Tibial nerve (tissue), 4 donors: ENCODE measurements at regions not wholly inside any gene's neighbourhood (a gene's known extent, or its start where the extent isn't known, plus 50 kb on each side); places are given as distances from the start of the nearest gene placed in this dataset.

ENCODE experiments used
- DNase-seq, 2 donors: peaks; one replicate each; pipeline ENCODE4 v3.0.0-alpha.2; 2019; ENCODE audit warnings: low spot score in 2 of 2
- H3K27ac ChIP-seq, 4 donors: fragments of 200-600 bp; sonication (generic) in 3 of 4; one replicate each; pipeline ENCODE4 v1.5.1; 2017 to 2019; ENCODE audit warnings: mild to moderate bottlenecking in 1 of 4
- H3K27me3 ChIP-seq, 2 donors: fragments of 200-600 bp; sonication (generic) in 1 of 2; one replicate each; pipeline versions ENCODE4 v1.5.1 to v1.6.0; 2017 to 2019
- H3K36me3 ChIP-seq, 3 donors: fragments of 200-600 bp; sonication (generic); one replicate each; pipeline ENCODE4 v1.5.1; 2018 to 2019
- H3K4me1 ChIP-seq, 4 donors: fragments of 200-600 bp; sonication (generic) in 3 of 4; one replicate each; pipeline ENCODE4 v1.5.1; 2017 to 2019
- H3K4me3 ChIP-seq, 4 donors: fragments of 200-600 bp; sonication (generic) in 3 of 4; one replicate each; pipeline ENCODE4 v1.5.1; 2017 to 2019; ENCODE audit warnings: mild to moderate bottlenecking in 1 of 4, moderate library complexity in 1 of 4
- H3K9me3 ChIP-seq, 4 donors: fragments of 200-600 bp; sonication (generic) in 3 of 4; one replicate each; pipeline ENCODE4 v1.5.1; 2017 to 2019
- EP300 ChIP-seq, 2 donors: sonication (generic); formaldehyde crosslinking; IDR thresholded peaks; one replicate each; pipeline ENCODE4 v1.6.1; 2017; ENCODE audit warnings: antibody characterized with exemption in 2 of 2, mild to moderate bottlenecking in 1 of 2
- POLR2A ChIP-seq, 2 donors: fragments of 450-650 bp; IDR thresholded peaks; one replicate each; pipeline ENCODE4 v1.6.1; 2017; ENCODE audit warnings: antibody characterized with exemption in 2 of 2, mild to moderate bottlenecking in 2 of 2, moderate library complexity in 2 of 2
- WGBS, 2 donors: methylation state at CpG; one replicate each; pipeline ENCODE4 v1.1.5; 2018; 5-methylcytosine and 5-hydroxymethylcytosine counted together
- TF ChIP-seq, protein P1 (sequence below), 5 experiments: fragments of 200-600 bp in 3 of 5; fragments of 450-650 bp in 2 of 5; sonication (generic) in 3 of 5; IDR thresholded peaks; one replicate each; pipeline ENCODE4 v1.5.1; 2016 to 2019; ENCODE audit warnings: antibody characterized with exemption in 5 of 5, mild to moderate bottlenecking in 3 of 5, moderate library complexity in 2 of 5

DNA sequence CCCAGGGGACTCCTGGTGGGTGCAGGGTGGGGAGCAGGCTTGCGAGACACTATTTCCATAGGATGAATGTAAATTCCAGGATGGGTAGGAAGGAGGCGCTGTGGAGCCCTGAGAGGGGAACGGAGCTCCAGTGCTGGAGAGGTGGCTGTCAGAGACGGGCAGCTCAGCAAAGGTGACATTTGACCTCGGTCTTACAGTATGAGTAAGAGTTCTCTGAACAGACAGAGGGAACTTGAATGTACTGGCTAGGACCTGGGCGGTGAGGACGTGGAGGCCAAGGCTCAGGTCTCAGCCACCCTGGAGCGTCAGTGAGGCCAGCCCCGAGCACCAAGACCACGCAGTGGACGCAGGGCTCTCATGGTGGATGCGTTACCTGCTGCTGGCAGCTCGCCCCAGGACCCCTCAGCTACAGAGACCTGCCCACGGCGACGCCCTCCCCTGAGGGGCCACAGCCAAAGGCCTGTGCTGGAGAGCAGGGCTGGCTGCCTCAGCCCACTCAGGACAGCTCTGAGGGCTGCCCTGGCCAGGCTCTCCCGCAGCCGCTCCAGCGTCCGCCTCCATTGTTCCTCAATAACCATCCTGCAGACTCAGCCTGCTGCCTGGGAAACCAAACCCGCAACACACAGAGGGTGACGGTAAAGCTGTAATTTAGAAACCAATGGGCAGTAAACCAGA, 65.9 kb upstream of the TNRC6C start:
- no peaks in the 10 kb centered on the region for H3K9me3 ChIP-seq
- H3K4me1 ChIP-seq, result peaks cover 0 to 7% (median under 1%) of the 10 kb centered on the region in 4 donors
- DNase-seq, result no peak
- H3K36me3 ChIP-seq, result no peaks in the 10 kb centered on the region
- no peak overlapping the region for H3K4me3 ChIP-seq
- no peak for TF ChIP-seq EP300 (IDR thresholded peaks at IDR 0.05)
- TF ChIP-seq, protein P1, sequence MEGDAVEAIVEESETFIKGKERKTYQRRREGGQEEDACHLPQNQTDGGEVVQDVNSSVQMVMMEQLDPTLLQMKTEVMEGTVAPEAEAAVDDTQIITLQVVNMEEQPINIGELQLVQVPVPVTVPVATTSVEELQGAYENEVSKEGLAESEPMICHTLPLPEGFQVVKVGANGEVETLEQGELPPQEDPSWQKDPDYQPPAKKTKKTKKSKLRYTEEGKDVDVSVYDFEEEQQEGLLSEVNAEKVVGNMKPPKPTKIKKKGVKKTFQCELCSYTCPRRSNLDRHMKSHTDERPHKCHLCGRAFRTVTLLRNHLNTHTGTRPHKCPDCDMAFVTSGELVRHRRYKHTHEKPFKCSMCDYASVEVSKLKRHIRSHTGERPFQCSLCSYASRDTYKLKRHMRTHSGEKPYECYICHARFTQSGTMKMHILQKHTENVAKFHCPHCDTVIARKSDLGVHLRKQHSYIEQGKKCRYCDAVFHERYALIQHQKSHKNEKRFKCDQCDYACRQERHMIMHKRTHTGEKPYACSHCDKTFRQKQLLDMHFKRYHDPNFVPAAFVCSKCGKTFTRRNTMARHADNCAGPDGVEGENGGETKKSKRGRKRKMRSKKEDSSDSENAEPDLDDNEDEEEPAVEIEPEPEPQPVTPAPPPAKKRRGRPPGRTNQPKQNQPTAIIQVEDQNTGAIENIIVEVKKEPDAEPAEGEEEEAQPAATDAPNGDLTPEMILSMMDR (IDR thresholded peaks at IDR 0.05), result no peak
- TF ChIP-seq POLR2A (IDR thresholded peaks at IDR 0.05), result no peak
- WGBS, 2 donors, result 76 to 77% methylated on average over 13 to 19 of the region's 22 CpGs
- H3K27ac ChIP-seq, result no peak overlapping the region
- H3K27me3 ChIP-seq, result no peaks in the 10 kb centered on the region

DNA sequence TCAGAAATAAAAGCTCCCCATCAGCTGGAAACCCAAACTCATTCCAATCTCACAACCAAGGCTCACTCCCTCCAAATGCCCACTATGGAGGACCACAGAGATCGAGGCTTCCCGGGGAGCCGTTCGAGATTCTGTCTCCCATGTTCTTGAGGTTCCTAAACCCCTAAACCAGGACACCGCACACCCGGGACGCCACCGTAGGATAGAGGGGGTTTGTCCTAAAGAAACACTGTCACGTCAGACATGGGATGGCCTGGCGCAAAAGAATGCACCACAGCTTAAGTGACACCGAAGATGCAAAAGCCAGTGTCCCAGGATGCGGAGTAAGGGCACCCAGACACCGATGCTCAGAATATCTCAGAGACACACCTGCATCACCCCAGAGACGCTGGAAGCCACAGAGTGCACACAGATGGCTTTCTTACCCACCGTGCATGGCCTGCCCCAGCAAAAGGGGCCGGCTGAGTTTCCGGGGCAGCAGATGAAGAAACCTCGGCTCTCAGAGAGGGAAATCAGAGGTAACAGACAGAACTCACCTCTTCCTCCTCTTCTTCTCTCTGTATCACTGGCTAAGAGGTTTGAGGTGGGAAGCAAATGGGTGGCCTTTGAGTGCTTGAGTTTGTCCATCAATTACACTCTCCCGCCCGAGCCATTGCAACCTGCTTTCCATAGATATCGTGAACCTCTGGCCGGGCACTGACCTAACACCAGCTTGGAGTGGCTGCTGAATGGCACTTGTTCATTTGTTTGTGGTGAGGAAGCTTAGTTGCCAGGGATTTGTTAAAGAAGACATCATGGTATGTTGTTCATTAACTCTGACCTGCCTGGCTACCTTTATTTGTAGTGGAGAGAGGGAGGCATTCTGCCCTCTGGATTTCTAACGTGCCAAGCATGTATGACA, 65.1 kb upstream of the TNRC6C start:
- no peaks in the 10 kb centered on the region for H3K27me3 ChIP-seq
- H3K4me3 ChIP-seq, result no peak overlapping the region
- peaks cover 0 to under 1% (median 0%) of the 10 kb centered on the region in 4 donors for H3K4me1 ChIP-seq
- no peak overlapping the region for H3K27ac ChIP-seq
- DNase-seq, result no peak
- 88 to 93% methylated on average over 23 of the region's 23 CpGs for WGBS, 2 donors
- no peaks in the 10 kb centered on the region for H3K36me3 ChIP-seq
- no peaks in the 10 kb centered on the region for H3K9me3 ChIP-seq
- TF ChIP-seq, protein P1 (IDR thresholded peaks at IDR 0.05), result no peak
- no peak for TF ChIP-seq EP300 (IDR thresholded peaks at IDR 0.05)
- TF ChIP-seq POLR2A (IDR thresholded peaks at IDR 0.05), result no peak

DNA sequence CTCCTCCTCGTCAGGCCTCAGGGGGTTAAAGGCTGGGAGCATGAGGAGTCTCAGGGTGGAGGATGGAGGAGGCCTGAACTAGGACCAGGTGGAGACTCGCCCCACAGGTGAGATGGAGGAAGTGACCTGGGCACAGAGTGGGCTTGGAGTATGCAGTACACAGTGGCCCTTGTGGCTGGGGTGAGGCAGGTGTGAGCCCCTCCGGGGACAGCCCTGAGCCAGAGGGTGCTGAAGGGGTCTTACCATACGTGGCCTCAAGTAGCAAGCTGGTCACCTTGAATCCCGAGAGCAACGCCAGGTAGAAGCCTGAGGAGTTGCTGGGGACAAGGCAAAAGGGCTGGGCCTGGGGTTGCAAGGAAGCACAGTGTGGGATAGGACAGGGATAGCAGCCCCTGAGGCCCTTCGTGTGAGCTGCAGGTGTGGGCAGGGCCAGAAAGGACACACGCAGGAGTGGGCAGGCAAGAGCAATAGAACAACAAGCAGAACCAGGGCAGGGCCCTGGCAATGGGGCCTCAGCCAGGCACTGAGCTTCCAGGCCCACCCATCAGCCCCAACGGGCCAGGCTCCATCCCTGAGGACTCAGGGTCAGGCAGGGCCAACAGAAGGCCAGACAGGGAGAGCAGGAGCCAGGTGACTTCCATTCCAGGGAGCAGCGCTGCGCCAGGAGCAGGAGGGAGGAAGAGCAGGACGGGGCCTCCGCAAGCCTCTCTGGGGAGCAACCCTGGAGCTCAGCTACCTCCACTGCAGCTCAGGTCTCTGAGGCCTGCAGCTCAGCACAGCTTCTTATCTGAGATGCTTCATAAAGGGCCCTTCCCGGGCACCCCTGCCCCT, 64.2 kb upstream of the TNRC6C start:
- no peak for TF ChIP-seq POLR2A (IDR thresholded peaks at IDR 0.05)
- TF ChIP-seq, protein P1 (IDR thresholded peaks at IDR 0.05), result no peak
- no peak for TF ChIP-seq EP300 (IDR thresholded peaks at IDR 0.05)
- 81 to 87% methylated on average over 9 to 14 of the region's 14 CpGs for whole genome bisulfite sequencing, 2 donors
- no peak overlapping the region for H3K4me3 ChIP-seq
- no peak for DNase-seq
- H3K9me3 ChIP-seq, result no peaks in the 10 kb centered on the region
- H3K27me3 ChIP-seq, result no peaks in the 10 kb centered on the region
- no peaks in the 10 kb centered on the region for H3K36me3 ChIP-seq
- no peak overlapping the region for H3K27ac ChIP-seq
- no peaks in the 10 kb centered on the region for H3K4me1 ChIP-seq

DNA sequence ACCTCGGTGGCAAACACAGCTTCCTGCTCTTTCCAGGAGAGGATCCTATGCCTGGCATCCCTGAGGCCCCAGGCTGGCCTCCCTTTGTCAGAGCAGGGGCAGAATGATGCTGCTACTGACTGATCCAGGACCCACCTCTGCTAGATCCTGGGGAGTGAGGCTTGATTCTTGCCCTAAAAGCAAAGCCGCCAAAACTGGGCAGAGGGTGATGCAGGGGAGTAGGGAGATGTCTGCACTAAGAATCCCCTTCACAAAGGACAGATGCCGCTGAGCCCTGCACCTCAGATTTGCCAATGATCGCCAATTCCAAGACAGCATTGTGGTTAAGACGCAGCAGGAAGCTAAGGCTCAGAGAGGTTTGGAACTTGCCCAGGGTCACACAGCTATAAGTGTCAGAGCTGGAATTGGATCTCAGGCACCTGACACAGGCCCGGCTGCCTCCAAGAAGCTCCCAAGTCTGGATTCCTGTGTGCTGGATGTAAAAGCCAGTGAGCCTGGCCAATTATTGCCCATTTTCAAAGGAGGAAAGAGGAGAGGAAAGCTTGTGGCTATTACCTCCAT, 60.7 kb upstream of the TNRC6C start:
- H3K36me3 ChIP-seq, result no peaks in the 10 kb centered on the region
- H3K4me3 ChIP-seq, result no peak overlapping the region
- WGBS, 2 donors, result 90 to 91% methylated on average over 6 of the region's 6 CpGs
- no peaks in the 10 kb centered on the region for H3K27me3 ChIP-seq
- DNase-seq, result no peak
- H3K27ac ChIP-seq, result no peak overlapping the region
- TF ChIP-seq POLR2A (IDR thresholded peaks at IDR 0.05) (no peak), EP300 (IDR thresholded peaks at IDR 0.05) (no peak)
- TF ChIP-seq, protein P1 (IDR thresholded peaks at IDR 0.05), result no peak
- H3K9me3 ChIP-seq, result no peaks in the 10 kb centered on the region
- no peaks in the 10 kb centered on the region for H3K4me1 ChIP-seq
